ENCODE measurements at regions not wholly inside any gene's neighbourhood (a gene's known extent, or its start where the extent isn't known, plus 50 kb on each side); places are given as distances from the start of the nearest gene placed in this dataset.

DNA sequence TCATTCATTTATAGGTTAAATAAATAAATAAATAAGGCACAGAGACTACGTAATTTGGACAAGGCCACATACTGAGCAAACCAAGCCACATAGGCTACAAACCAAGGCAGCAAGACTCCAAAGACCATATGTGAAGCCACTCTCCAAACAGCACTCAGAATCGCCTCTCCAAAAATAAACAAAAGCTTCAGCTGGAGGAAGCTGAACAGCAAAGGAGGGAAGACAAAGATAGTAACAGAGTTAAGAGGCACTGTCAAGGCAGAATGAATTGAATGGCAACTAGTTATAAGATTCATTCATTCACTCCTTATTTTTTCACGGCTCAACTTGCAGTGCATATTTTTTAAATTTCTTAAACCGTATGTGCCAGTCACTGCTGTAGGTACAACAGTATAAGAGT is 200.5 kb upstream of the GRIP1 start:
- TF ChIP-seq, protein P1, sequence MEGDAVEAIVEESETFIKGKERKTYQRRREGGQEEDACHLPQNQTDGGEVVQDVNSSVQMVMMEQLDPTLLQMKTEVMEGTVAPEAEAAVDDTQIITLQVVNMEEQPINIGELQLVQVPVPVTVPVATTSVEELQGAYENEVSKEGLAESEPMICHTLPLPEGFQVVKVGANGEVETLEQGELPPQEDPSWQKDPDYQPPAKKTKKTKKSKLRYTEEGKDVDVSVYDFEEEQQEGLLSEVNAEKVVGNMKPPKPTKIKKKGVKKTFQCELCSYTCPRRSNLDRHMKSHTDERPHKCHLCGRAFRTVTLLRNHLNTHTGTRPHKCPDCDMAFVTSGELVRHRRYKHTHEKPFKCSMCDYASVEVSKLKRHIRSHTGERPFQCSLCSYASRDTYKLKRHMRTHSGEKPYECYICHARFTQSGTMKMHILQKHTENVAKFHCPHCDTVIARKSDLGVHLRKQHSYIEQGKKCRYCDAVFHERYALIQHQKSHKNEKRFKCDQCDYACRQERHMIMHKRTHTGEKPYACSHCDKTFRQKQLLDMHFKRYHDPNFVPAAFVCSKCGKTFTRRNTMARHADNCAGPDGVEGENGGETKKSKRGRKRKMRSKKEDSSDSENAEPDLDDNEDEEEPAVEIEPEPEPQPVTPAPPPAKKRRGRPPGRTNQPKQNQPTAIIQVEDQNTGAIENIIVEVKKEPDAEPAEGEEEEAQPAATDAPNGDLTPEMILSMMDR (IDR thresholded peaks at IDR 0.05), result no peak
- TF ChIP-seq POLR2A (IDR thresholded peaks at IDR 0.05), result no peak

Measured in tibial nerve (tissue), 3 donors.